ENCODE measurements at regions not wholly inside any gene's neighbourhood (a gene's known extent, or its start where the extent isn't known, plus 50 kb on each side); places are given as distances from the start of the nearest gene placed in this dataset.

- Histone ChIP-seq H3K27me3 (no peaks in the 10 kb centered on the region), H3K4me3 (replicated peaks in 1 of 3) (no peak overlapping the region), H3K9me3 (no peaks in the 10 kb centered on the region), H3K4me1 (no peaks in the 10 kb centered on the region), H3K27ac (no peak overlapping the region), H3K36me3 (no peaks in the 10 kb centered on the region)
- intact Hi-C loops (cut with DNase I), result no loop called here
- WGBS, 2 donors, result 86 to 94% methylated on average over 4 of the region's 4 CpGs
- DNase-seq, result no peak
- no peak for TF ChIP-seq POLR2A (IDR thresholded peaks at IDR 0.05)
- TF ChIP-seq, protein P1, sequence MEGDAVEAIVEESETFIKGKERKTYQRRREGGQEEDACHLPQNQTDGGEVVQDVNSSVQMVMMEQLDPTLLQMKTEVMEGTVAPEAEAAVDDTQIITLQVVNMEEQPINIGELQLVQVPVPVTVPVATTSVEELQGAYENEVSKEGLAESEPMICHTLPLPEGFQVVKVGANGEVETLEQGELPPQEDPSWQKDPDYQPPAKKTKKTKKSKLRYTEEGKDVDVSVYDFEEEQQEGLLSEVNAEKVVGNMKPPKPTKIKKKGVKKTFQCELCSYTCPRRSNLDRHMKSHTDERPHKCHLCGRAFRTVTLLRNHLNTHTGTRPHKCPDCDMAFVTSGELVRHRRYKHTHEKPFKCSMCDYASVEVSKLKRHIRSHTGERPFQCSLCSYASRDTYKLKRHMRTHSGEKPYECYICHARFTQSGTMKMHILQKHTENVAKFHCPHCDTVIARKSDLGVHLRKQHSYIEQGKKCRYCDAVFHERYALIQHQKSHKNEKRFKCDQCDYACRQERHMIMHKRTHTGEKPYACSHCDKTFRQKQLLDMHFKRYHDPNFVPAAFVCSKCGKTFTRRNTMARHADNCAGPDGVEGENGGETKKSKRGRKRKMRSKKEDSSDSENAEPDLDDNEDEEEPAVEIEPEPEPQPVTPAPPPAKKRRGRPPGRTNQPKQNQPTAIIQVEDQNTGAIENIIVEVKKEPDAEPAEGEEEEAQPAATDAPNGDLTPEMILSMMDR (IDR thresholded peaks at IDR 0.05), result no peak
Observed at GRCh38 chr7:46206476-46207060, 285.5 kb upstream of the IGFBP3 start.

DNA sequence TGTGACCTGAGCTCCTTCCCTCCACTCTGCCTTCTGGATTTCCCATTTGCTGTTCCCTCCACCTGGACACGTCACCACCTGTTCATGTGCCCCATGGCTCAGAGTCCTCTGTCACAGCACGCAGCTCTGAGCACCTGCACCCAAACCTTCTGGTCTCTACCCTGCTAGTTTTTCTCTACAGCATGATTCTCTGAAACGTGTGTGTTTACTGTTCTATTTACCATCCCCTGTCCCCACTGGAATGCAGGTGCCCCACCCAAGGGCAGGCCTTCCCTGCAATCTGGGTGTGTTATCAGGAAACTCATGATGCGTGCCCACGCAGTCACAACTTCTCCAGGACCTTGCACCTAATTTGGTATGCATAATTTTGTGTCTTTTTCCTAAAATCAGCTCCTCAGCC is 284.4 kb upstream of the IGFBP3 start:
- Histone ChIP-seq H3K4me1 (no peaks in the 10 kb centered on the region), H3K27ac (no peak overlapping the region), H3K9me3 (no peaks in the 10 kb centered on the region), H3K27me3 (no peaks in the 10 kb centered on the region), H3K36me3 (no peaks in the 10 kb centered on the region), H3K4me3 (replicated peaks in 1 of 3) (no peak overlapping the region)
- DNase-seq, result no peak
- no peak for TF ChIP-seq POLR2A (IDR thresholded peaks at IDR 0.05)
- 77 to 85% methylated on average over 5 of the region's 5 CpGs for WGBS, 2 donors
- intact Hi-C loops (cut with DNase I), result no loop called here

- Histone ChIP-seq H3K9me3 (no peaks in the 10 kb centered on the region), H3K36me3 (no peaks in the 10 kb centered on the region), H3K27me3 (no peaks in the 10 kb centered on the region), H3K4me1 (no peaks in the 10 kb centered on the region), H3K27ac (no peak overlapping the region), H3K4me3 (replicated peaks in 1 of 3) (no peak overlapping the region)
- intact Hi-C loops (cut with DNase I), result no loop called here
- no peak for TF ChIP-seq POLR2A (IDR thresholded peaks at IDR 0.05)
- TF ChIP-seq, protein P1 (IDR thresholded peaks at IDR 0.05), result no peak
- no peak for DNase-seq
- WGBS, 2 donors, result 79 to 85% methylated on average over 7 of the region's 7 CpGs
Observed at GRCh38 chr7:46203926-46204325, 282.9 kb upstream of the IGFBP3 start.

DNA sequence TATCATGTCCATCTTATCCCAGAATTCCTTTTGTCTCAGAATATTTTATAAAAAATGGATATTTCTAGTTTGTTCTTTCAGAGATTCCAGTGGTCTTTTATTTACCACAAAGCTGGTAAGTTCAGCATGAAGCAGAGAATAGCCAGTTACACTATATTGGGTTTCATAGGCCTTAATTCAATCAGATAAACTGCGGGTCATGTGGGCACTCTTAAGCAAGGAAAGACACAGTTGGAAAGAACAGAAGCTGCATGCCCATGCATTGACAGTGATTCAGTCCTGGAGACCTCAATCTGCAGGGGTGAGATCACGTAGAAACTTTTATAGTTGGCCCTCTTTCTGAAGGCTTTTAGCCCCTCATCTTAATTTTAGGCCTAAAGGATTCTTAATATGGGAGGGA is 281.3 kb upstream of the IGFBP3 start:
- WGBS, 2 donors, result 86 to 91% methylated on average over 2 of the region's 2 CpGs
- Histone ChIP-seq H3K4me1 (no peaks in the 10 kb centered on the region), H3K9me3 (no peaks in the 10 kb centered on the region), H3K36me3 (no peaks in the 10 kb centered on the region), H3K27ac (no peak overlapping the region), H3K27me3 (no peaks in the 10 kb centered on the region), H3K4me3 (replicated peaks in 1 of 3) (no peak overlapping the region)
- no peak for TF ChIP-seq POLR2A (IDR thresholded peaks at IDR 0.05)
- TF ChIP-seq, protein P1 (IDR thresholded peaks at IDR 0.05), result no peak
- intact Hi-C loops (cut with DNase I), result no loop called here
- no peak for DNase-seq

GRCh38 chr7:46201961-46202360 is 280.9 kb upstream of the IGFBP3 start:
- H3K36me3 ChIP-seq, result no peaks in the 10 kb centered on the region
- intact Hi-C loops (cut with DNase I), result no loop called here
- no peaks in the 10 kb centered on the region for H3K9me3 ChIP-seq
- no peak overlapping the region for H3K4me3 ChIP-seq (replicated peaks in 1 of 3)
- H3K27me3 ChIP-seq, result no peaks in the 10 kb centered on the region
- DNase-seq, result no peak
- TF ChIP-seq POLR2A (IDR thresholded peaks at IDR 0.05), result no peak
- TF ChIP-seq, protein P1 (IDR thresholded peaks at IDR 0.05), result no peak
- H3K4me1 ChIP-seq, result no peaks in the 10 kb centered on the region
- H3K27ac ChIP-seq, result no peak overlapping the region
- WGBS, 2 donors, result 92 to 94% methylated on average over 4 of the region's 4 CpGs

- no peaks in the 10 kb centered on the region for H3K27me3 ChIP-seq
- TF ChIP-seq, protein P1 (IDR thresholded peaks at IDR 0.05), result no peak
- TF ChIP-seq POLR2A (IDR thresholded peaks at IDR 0.05), result no peak
- H3K4me3 ChIP-seq (replicated peaks in 1 of 3), result no peak overlapping the region
- no peaks in the 10 kb centered on the region for H3K4me1 ChIP-seq
- no peaks in the 10 kb centered on the region for H3K36me3 ChIP-seq
- intact Hi-C loops (cut with DNase I), result no loop called here
- DNase-seq, result no peak
- H3K9me3 ChIP-seq, result no peaks in the 10 kb centered on the region
- no peak overlapping the region for H3K27ac ChIP-seq
- WGBS, 2 donors, result 73 to 85% methylated on average over 1 of the region's 1 CpG
Observed at GRCh38 chr7:46198701-46199100, 277.6 kb upstream of the IGFBP3 start.

Measured in thyroid gland (tissue), 4 donors.